Ishikawa (cell line): ENCODE measurements at regions not wholly inside any gene's neighbourhood (a gene's known extent, or its start where the extent isn't known, plus 50 kb on each side); places are given as distances from the start of the nearest gene placed in this dataset.

Source experiments
- CEBPB ChIP-seq: IDR thresholded peaks from 2 replicates; pipeline ENCODE4 v1.6.1; 2012
- CREB1 ChIP-seq: IDR thresholded peaks from 2 replicates; pipeline ENCODE4 v1.6.1; 2012; ENCODE audit warnings: low read depth
- EP300 ChIP-seq: IDR thresholded peaks from 2 replicates; pipeline ENCODE4 v1.6.1; 2012; ENCODE audit warnings: borderline replicate concordance
- FOXM1 ChIP-seq: IDR thresholded peaks from 2 replicates; pipeline ENCODE4 v1.6.1; 2012; ENCODE audit warnings: low read depth, borderline replicate concordance
- NFIC ChIP-seq: IDR thresholded peaks from 2 replicates; pipeline ENCODE4 v1.6.1; 2012
- RAD21 ChIP-seq: IDR thresholded peaks from 2 replicates; pipeline ENCODE4 v1.6.1; 2012; ENCODE audit warnings: low read depth
- TAF1 ChIP-seq: IDR thresholded peaks from 2 replicates; pipeline ENCODE4 v1.6.1; 2012; ENCODE audit warnings: low read depth, mild to moderate bottlenecking
- TCF12 ChIP-seq: IDR thresholded peaks from 2 replicates; pipeline ENCODE4 v1.6.1; 2012; ENCODE audit warnings: low read depth
- TEAD4 ChIP-seq: IDR thresholded peaks from 2 replicates; pipeline ENCODE4 v1.6.1; 2012
- YY1 ChIP-seq: IDR thresholded peaks from 2 replicates; pipeline ENCODE4 v1.6.1; 2012; ENCODE audit warnings: low read depth
- ZBTB7A ChIP-seq: IDR thresholded peaks from 2 replicates; pipeline ENCODE4 v1.6.1; 2012; ENCODE audit warnings: low read depth
- TF ChIP-seq, protein P1 (sequence below): IDR thresholded peaks from 2 replicates; pipeline ENCODE4 v1.6.1; 2012; ENCODE audit warnings: low read depth, mild to moderate bottlenecking
- TF ChIP-seq, protein P2 (sequence below): IDR thresholded peaks from 2 replicates; pipeline ENCODE4 v1.6.1; 2012
- TF ChIP-seq, protein P3 (sequence below): IDR thresholded peaks from 2 replicates; pipeline ENCODE4 v1.6.1; 2012

DNA sequence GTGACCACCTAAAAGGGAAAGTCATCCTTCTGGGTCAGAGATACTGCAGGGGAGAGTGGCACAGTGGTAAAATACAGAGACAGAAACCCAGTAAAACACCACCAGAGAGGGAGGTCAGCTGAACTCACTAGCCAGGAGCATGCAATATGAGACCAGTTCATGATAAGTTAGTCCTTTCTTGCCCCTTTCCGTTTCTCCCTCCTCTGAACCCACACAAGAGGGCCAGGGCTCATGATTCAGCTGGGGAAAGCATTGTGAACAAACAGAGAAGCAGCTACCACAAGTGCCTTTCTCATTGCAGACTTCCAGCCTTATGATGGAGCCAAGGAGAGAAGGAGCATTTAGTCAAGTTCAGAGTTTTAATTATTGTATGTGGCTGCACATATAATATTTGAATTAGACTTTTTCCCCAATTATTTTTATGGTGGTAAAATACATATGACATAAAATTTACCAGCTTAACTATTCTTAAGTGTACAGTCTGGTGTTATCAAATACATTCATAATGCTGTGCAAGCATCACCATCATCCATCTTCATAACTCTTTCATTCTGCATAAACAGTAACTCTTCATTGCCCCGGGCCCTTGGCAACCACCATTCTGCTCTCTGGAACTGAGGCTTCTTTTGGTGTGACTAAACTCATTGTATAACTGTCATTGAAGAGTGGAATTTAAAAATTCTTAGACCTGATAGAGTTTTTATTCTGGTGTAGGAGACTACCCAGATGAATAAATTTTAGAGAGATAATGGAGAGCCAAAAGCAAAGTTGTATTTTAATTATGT, 114.6 kb downstream of the DDIT4L start:
- TF ChIP-seq, protein P1, sequence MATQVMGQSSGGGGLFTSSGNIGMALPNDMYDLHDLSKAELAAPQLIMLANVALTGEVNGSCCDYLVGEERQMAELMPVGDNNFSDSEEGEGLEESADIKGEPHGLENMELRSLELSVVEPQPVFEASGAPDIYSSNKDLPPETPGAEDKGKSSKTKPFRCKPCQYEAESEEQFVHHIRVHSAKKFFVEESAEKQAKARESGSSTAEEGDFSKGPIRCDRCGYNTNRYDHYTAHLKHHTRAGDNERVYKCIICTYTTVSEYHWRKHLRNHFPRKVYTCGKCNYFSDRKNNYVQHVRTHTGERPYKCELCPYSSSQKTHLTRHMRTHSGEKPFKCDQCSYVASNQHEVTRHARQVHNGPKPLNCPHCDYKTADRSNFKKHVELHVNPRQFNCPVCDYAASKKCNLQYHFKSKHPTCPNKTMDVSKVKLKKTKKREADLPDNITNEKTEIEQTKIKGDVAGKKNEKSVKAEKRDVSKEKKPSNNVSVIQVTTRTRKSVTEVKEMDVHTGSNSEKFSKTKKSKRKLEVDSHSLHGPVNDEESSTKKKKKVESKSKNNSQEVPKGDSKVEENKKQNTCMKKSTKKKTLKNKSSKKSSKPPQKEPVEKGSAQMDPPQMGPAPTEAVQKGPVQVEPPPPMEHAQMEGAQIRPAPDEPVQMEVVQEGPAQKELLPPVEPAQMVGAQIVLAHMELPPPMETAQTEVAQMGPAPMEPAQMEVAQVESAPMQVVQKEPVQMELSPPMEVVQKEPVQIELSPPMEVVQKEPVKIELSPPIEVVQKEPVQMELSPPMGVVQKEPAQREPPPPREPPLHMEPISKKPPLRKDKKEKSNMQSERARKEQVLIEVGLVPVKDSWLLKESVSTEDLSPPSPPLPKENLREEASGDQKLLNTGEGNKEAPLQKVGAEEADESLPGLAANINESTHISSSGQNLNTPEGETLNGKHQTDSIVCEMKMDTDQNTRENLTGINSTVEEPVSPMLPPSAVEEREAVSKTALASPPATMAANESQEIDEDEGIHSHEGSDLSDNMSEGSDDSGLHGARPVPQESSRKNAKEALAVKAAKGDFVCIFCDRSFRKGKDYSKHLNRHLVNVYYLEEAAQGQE = no peak
- TF ChIP-seq YY1 = no peak
- no peak for TF ChIP-seq RAD21
- TF ChIP-seq TCF12 = no peak
- TF ChIP-seq NFIC = no peak
- TF ChIP-seq EP300 = no peak

DNA sequence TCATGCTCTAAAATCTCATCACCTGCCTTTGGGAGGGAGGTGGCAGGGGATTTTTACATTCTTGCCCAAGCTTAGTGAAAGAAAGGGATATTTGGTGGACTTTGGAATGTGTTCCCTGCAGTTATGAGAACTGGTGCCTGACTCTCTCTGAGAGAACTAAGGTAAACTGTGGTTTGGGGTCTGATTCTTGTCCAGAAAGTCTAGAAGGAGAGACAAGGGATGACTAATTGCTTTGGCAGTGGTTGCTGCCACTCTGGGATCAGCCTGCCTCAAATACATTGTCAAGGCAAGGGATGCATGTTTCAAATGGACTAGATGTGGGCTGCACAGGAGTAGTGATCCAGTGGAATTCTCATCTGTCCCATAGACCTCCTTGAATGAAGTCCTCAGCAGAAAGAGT, 115.2 kb downstream of the DDIT4L start:
- TF ChIP-seq FOXM1 = no peak
- TF ChIP-seq EP300 = no peak
- TF ChIP-seq TCF12 = no peak
- TF ChIP-seq CREB1 = no peak
- no peak for TF ChIP-seq TAF1
- TF ChIP-seq, protein P1 = no peak
- no peak for TF ChIP-seq CEBPB

DNA sequence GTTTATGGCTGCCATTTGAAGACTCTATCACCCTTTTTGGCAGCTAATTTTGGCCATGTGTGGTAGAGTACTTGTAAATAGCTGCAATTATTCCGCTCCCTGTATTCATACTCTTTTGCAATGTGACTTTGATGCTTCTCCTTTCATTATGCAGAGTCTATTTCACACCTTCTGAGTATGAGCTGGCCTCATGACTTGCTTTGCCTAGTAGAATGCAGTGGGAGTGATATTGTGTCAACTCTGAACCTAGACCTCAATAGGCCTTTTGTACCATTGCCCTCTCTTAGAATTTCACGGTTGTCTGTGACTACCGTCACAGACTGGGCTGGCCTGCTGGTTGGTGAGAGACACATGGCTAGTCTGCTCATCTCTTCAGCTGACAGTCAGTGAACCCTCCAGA, 118.8 kb downstream of the DDIT4L start:
- TF ChIP-seq TEAD4 = no peak
- TF ChIP-seq, protein P1 = no peak
- TF ChIP-seq, protein P2, sequence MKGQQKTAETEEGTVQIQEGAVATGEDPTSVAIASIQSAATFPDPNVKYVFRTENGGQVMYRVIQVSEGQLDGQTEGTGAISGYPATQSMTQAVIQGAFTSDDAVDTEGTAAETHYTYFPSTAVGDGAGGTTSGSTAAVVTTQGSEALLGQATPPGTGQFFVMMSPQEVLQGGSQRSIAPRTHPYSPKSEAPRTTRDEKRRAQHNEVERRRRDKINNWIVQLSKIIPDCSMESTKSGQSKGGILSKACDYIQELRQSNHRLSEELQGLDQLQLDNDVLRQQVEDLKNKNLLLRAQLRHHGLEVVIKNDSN = no peak
- TF ChIP-seq RAD21 = no peak
- TF ChIP-seq ZBTB7A = no peak
- TF ChIP-seq EP300 = no peak
- no peak for TF ChIP-seq FOXM1
- no peak for TF ChIP-seq TCF12
- no peak for TF ChIP-seq YY1

DNA sequence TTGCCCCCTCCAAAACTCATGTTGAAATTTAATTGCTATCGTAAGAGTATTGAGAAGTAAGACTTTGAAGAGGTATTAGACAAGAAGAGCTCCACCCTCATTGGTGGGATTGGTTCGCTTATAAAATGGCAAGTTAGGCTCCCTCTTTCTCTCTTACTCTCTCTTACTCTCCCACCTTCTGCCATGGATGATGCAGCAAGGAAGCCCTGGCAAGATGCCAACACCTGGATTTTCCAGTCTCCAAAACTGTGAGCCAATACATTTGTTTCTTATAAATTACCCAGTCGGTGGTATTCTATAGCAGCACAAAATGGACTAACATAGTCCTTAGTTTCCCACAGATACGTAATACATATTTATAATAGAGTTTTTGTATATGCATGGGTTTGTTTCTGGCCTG, 119.4 kb downstream of the DDIT4L start:
- TF ChIP-seq NFIC (0 out of 2 replicates have a peak, but pooled peaks have one; percentile 23), ZBTB7A (no peak)

DNA sequence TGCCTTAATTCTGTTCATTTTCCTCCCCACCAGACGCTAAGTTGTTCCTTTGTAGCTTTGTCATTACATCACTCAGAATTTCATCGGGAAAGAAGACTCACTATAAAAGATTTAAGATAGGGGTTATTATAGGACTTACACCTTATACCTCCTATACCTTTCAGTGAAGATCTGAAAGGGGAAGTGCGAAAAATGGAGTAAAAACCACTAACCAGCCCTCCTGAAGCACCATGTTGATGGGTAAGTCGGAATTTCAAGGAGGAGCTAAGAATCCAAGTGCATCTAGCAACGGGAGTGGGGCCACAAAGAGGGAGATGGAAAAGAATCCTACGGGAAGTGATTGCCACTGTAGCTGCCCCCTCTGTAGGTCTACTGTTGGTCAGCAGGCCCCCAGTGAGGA, 119.1 kb upstream of the H2AZ1 start:
- TF ChIP-seq, protein P3, sequence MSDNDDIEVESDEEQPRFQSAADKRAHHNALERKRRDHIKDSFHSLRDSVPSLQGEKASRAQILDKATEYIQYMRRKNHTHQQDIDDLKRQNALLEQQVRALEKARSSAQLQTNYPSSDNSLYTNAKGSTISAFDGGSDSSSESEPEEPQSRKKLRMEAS = no peak
- TF ChIP-seq TCF12 (no peak), FOXM1 (no peak), TEAD4 (no peak), EP300 (no peak), YY1 (no peak), RAD21 (no peak), NFIC (no peak)
- TF ChIP-seq, protein P1 = no peak
